ENCODE measurements at regions not wholly inside any gene's neighbourhood (a gene's known extent, or its start where the extent isn't known, plus 50 kb on each side); places are given as distances from the start of the nearest gene placed in this dataset.
A peak's percentile ranks its signal among the peaks of the same experiment; 100 is the strongest.

DNA sequence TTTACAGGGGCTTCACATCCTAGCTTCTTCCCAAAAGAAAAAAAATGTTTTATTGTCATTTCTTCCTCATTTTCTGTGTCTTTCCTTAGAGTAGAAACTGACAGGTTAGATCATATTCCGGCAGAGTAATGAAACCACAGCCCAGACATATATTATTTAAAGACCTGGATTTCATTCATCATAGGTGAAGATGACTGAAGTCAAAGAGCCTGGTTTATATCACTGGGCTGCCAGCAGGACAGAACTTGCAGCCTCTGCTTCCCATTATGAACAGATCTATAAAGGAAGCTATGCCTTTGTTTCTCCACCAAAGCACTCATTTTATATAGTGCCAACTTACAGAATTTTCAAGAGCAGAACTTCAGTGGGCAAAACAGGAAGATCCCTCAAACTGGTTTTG is 137.9 kb downstream of the METTL4 start:
- ChIA-PET POLR2A (no interaction called here), CTCF (no interaction called here)
- no peak for DNase-seq
- H3K9me3 ChIP-seq (ENCODE audit: control extremely low read depth in 1 of 5, control insufficient read depth in 4 of 5, insufficient read depth in 2 of 5, low read depth in 1 of 5, low read length in 4 of 5), result peaks cover 0 to 6% (median 4%) of the 10 kb centered on the region in 5 experiments
- no CpG with 5 or more reads among the region's 1 CpG for WGBS (ENCODE audit: insufficient coverage)
- H3K4me3 ChIP-seq (ENCODE audit: control insufficient read depth in 1 of 7, extremely low read depth in 1 of 7, insufficient read depth in 4 of 7, low read depth in 2 of 7, low read length in 6 of 7), result no peak overlapping the region
- H3K27ac ChIP-seq (ENCODE audit: insufficient read depth in 1 of 2, low read depth in 1 of 2, low read length in 2 of 2, poor library complexity in 1 of 2, severe bottlenecking in 2 of 2), result no peak overlapping the region
- no peaks in the 10 kb centered on the region for H3K4me1 ChIP-seq (ENCODE audit: control extremely low read depth in 1 of 4, control insufficient read depth in 4 of 4, insufficient read depth in 4 of 4, low read length in 3 of 4)
- no peaks in the 10 kb centered on the region for H3K36me3 ChIP-seq (ENCODE audit: control insufficient read depth in 4 of 4, insufficient read depth in 4 of 4, low read length in 3 of 4)
- H3K27me3 ChIP-seq (replicated peaks in 2 of 5; ENCODE audit: control insufficient read depth in 4 of 5, insufficient read depth in 5 of 5, low read length in 4 of 5), result no peaks in the 10 kb centered on the region

DNA sequence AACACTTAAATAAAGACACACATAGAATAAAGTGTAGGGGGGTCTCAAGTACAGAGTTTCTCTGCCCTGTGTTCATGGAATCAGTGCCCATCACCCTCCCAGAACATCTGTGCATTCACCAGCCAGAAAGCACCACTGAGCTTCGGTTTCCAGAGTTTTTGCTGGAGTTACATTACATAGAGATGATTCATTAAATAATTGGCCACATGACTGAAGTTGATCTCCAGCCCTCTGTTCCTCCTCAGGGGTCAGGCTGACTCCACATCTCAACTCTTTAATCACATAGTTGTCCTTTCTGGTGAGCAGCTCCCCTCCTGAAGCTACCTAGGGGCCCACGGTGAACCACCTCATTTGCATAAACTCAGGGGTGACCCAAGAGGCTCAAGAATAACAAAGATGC is 129.8 kb downstream of the METTL4 start:
- ChIA-PET CTCF (no interaction called here), POLR2A (no interaction called here)
- no peaks in the 10 kb centered on the region for H3K36me3 ChIP-seq (ENCODE audit: control insufficient read depth in 4 of 4, insufficient read depth in 4 of 4, low read length in 3 of 4)
- H3K27me3 ChIP-seq (replicated peaks in 2 of 5; ENCODE audit: control insufficient read depth in 4 of 5, insufficient read depth in 5 of 5, low read length in 4 of 5), result no peaks in the 10 kb centered on the region
- no peak for DNase-seq
- no peak overlapping the region for H3K27ac ChIP-seq (ENCODE audit: insufficient read depth in 1 of 2, low read depth in 1 of 2, low read length in 2 of 2, poor library complexity in 1 of 2, severe bottlenecking in 2 of 2)
- peaks cover 0 to 5% (median 0%) of the 10 kb centered on the region in 5 experiments for H3K9me3 ChIP-seq (ENCODE audit: control extremely low read depth in 1 of 5, control insufficient read depth in 4 of 5, insufficient read depth in 2 of 5, low read depth in 1 of 5, low read length in 4 of 5)
- WGBS (ENCODE audit: insufficient coverage), result 100% methylated on average over 1 of the region's 2 CpGs
- H3K4me3 ChIP-seq (ENCODE audit: control insufficient read depth in 1 of 7, extremely low read depth in 1 of 7, insufficient read depth in 4 of 7, low read depth in 2 of 7, low read length in 6 of 7), result no peak overlapping the region
- H3K4me1 ChIP-seq (ENCODE audit: control extremely low read depth in 1 of 4, control insufficient read depth in 4 of 4, insufficient read depth in 4 of 4, low read length in 3 of 4), result peaks cover 0 to 7% (median 0%) of the 10 kb centered on the region in 4 experiments

DNA sequence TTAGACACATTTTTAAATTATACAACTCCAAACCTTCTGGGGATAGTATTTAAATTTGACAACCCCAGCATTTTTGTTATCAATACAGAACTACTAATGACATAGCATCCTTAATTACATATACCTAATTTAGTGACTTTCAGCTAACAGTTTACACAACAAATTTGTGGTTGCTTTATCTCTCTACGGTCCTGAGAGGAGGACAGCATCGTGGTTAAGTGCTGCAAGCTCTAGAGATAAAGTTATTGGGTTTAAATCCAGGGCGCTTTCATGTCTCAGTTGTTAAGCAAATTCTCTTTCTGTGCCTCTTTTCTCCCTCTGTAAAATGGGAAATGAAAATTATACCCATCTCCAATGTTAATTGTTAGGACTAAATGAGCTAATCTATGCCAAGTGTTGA is 129.3 kb downstream of the METTL4 start:
- ChIA-PET POLR2A (no interaction called here), CTCF (interaction anchor here (0.9 kb wide), 1 partner anchor 14 kb away, joined by 3 read pairs; no protein-coding TSS in a partner anchor)
- WGBS (ENCODE audit: insufficient coverage), result 57% methylated on average over 3 of the region's 3 CpGs
- peaks cover 0 to 5% (median 0%) of the 10 kb centered on the region in 5 experiments for H3K9me3 ChIP-seq (ENCODE audit: control extremely low read depth in 1 of 5, control insufficient read depth in 4 of 5, insufficient read depth in 2 of 5, low read depth in 1 of 5, low read length in 4 of 5)
- no peak overlapping the region for H3K27ac ChIP-seq (ENCODE audit: insufficient read depth in 1 of 2, low read depth in 1 of 2, low read length in 2 of 2, poor library complexity in 1 of 2, severe bottlenecking in 2 of 2)
- H3K4me3 ChIP-seq (ENCODE audit: control insufficient read depth in 1 of 7, extremely low read depth in 1 of 7, insufficient read depth in 4 of 7, low read depth in 2 of 7, low read length in 6 of 7), result no peak overlapping the region
- peaks cover 0 to 7% (median 0%) of the 10 kb centered on the region in 4 experiments for H3K4me1 ChIP-seq (ENCODE audit: control extremely low read depth in 1 of 4, control insufficient read depth in 4 of 4, insufficient read depth in 4 of 4, low read length in 3 of 4)
- H3K36me3 ChIP-seq (ENCODE audit: control insufficient read depth in 4 of 4, insufficient read depth in 4 of 4, low read length in 3 of 4), result no peaks in the 10 kb centered on the region
- no peaks in the 10 kb centered on the region for H3K27me3 ChIP-seq (replicated peaks in 2 of 5; ENCODE audit: control insufficient read depth in 4 of 5, insufficient read depth in 5 of 5, low read length in 4 of 5)
- no peak for DNase-seq

DNA sequence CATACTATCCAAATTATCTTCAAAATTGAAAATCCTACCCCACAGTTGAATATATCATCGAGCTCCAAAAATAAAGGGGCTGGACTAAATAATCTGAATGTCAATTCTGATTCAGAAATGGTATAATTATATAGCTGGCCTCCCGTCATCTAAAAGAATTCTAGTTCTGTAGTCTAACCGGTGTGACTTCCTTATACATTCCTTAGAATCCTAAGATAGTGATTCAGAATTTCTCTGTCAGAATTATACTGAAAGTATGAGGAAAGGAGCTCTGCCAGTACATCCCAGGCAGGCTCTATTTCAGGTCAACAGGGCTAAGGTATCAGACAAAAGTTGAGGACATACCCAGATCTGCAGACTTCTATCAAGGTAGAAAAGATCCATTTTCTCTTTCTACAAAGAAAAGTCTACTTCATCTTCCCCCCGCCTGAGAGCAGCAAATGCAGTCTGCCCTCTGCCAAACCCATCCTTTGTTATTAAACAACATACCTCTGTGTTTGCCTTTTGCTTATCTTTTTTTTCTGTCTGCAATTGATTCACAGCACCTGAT is 128.5 kb downstream of the METTL4 start:
- Histone ChIP-seq H3K36me3 (ENCODE audit: control insufficient read depth in 4 of 4, insufficient read depth in 4 of 4, low read length in 3 of 4) (no peaks in the 10 kb centered on the region), H3K4me1 (ENCODE audit: control extremely low read depth in 1 of 4, control insufficient read depth in 4 of 4, insufficient read depth in 4 of 4, low read length in 3 of 4) (peaks cover 0 to 7% (median 0%) of the 10 kb centered on the region in 4 experiments), H3K27ac (ENCODE audit: insufficient read depth in 1 of 2, low read depth in 1 of 2, low read length in 2 of 2, poor library complexity in 1 of 2, severe bottlenecking in 2 of 2) (no peak overlapping the region), H3K27me3 (replicated peaks in 2 of 5; ENCODE audit: control insufficient read depth in 4 of 5, insufficient read depth in 5 of 5, low read length in 4 of 5) (no peaks in the 10 kb centered on the region), H3K4me3 (ENCODE audit: control insufficient read depth in 1 of 7, extremely low read depth in 1 of 7, insufficient read depth in 4 of 7, low read depth in 2 of 7, low read length in 6 of 7) (no peak overlapping the region), H3K9me3 (ENCODE audit: control extremely low read depth in 1 of 5, control insufficient read depth in 4 of 5, insufficient read depth in 2 of 5, low read depth in 1 of 5, low read length in 4 of 5) (peaks cover 0 to 5% (median 0%) of the 10 kb centered on the region in 5 experiments)
- DNase-seq, result no peak
- CTCF ChIA-PET, result interaction anchor here (0.9 kb wide), 1 partner anchor 13 kb away, joined by 3 read pairs; no protein-coding TSS in a partner anchor
- POLR2A ChIA-PET, result no interaction called here
- WGBS (ENCODE audit: insufficient coverage), result 88% methylated on average over 1 of the region's 4 CpGs

DNA sequence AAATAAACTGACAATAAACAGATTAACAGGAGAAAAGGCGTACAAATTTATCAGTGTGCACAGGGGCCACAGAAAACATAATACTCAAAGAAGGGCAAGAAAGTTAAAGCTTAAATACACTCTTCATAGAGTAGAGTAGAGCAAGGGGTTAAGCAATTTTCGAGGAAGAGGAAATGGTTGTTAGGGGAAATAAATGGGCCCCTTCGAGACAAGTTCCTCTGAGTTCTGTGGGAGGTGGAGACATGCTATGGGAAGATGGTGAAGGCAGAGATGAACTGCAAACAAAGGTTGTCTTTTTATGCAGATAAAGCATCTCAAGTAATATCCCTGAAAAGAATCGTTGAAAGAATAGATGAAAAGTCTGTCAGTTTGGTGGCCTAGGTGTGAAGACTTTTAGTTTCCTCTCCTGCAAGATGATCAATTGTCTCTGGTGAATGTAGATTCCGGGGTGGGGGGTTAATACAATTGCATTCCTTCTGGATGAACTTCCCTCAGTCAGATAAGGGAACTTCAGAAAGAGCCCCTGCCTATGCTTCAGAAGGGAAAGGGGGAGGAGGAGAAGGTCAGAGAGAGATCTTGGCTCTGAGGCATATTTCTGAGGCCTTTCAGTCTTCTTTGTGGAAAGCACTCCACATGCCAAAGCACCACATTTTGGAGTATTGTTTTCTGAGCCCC is 127.0 kb downstream of the METTL4 start:
- Histone ChIP-seq H3K36me3 (ENCODE audit: control insufficient read depth in 4 of 4, insufficient read depth in 4 of 4, low read length in 3 of 4) (no peaks in the 10 kb centered on the region), H3K9me3 (ENCODE audit: control extremely low read depth in 1 of 5, control insufficient read depth in 4 of 5, insufficient read depth in 2 of 5, low read depth in 1 of 5, low read length in 4 of 5) (peaks cover 0 to 5% (median 1%) of the 10 kb centered on the region in 5 experiments), H3K4me1 (ENCODE audit: control extremely low read depth in 1 of 4, control insufficient read depth in 4 of 4, insufficient read depth in 4 of 4, low read length in 3 of 4) (peaks cover 0 to 7% (median 0%) of the 10 kb centered on the region in 4 experiments), H3K27ac (ENCODE audit: insufficient read depth in 1 of 2, low read depth in 1 of 2, low read length in 2 of 2, poor library complexity in 1 of 2, severe bottlenecking in 2 of 2) (no peak overlapping the region), H3K4me3 (ENCODE audit: control insufficient read depth in 1 of 7, extremely low read depth in 1 of 7, insufficient read depth in 4 of 7, low read depth in 2 of 7, low read length in 6 of 7) (no peak overlapping the region), H3K27me3 (replicated peaks in 2 of 5; ENCODE audit: control insufficient read depth in 4 of 5, insufficient read depth in 5 of 5, low read length in 4 of 5) (no peaks in the 10 kb centered on the region)
- POLR2A ChIA-PET, result no interaction called here
- DNase-seq, result no peak
- CTCF ChIA-PET, result interaction anchor here (0.8 kb wide), 1 partner anchor 25 kb away, joined by 4 read pairs; no protein-coding TSS in a partner anchor
- WGBS (ENCODE audit: insufficient coverage), result 35% methylated on average over 3 of the region's 5 CpGs

DNA sequence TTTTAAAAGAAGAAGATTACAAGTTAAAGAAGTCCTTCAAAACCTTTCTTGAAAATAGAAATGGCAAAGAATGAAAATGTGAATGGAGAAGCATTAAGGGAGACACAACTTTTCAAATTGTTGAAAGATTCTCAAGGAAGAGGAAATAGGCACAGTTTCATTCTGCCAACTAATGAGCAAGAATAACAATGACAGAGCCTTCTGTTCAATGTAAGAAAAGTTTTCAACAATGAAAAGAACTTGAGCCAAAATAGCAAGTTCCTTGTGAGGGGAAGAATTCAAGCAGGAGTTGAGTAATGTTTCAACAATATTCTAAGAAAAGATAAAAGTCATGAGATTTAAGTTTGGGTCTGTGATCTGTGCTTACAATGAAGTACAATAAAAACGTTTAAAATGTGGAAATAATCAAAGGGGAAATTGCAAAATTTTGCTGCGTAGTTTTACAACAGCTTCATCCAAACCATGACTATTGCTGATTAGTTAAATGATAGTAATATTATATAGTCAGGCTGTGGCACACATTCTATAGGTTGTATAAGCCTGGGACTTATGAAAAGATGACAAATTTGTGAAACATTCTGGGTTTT is 122.6 kb downstream of the METTL4 start:
- ChIA-PET POLR2A (no interaction called here), CTCF (no interaction called here)
- DNase-seq, result peak in 1 of 3 donors; percentile 1
- Histone ChIP-seq H3K4me3 (ENCODE audit: control insufficient read depth in 1 of 7, extremely low read depth in 1 of 7, insufficient read depth in 4 of 7, low read depth in 2 of 7, low read length in 6 of 7) (no peak overlapping the region), H3K4me1 (ENCODE audit: control extremely low read depth in 1 of 4, control insufficient read depth in 4 of 4, insufficient read depth in 4 of 4, low read length in 3 of 4) (peaks cover 0 to 7% (median 0%) of the 10 kb centered on the region in 4 experiments), H3K36me3 (ENCODE audit: control insufficient read depth in 4 of 4, insufficient read depth in 4 of 4, low read length in 3 of 4) (no peaks in the 10 kb centered on the region), H3K9me3 (ENCODE audit: control extremely low read depth in 1 of 5, control insufficient read depth in 4 of 5, insufficient read depth in 2 of 5, low read depth in 1 of 5, low read length in 4 of 5) (peaks cover 0 to 1% (median 0%) of the 10 kb centered on the region in 5 experiments), H3K27ac (ENCODE audit: insufficient read depth in 1 of 2, low read depth in 1 of 2, low read length in 2 of 2, poor library complexity in 1 of 2, severe bottlenecking in 2 of 2) (no peak overlapping the region), H3K27me3 (replicated peaks in 2 of 5; ENCODE audit: control insufficient read depth in 4 of 5, insufficient read depth in 5 of 5, low read length in 4 of 5) (no peaks in the 10 kb centered on the region)
- 67% methylated on average over 2 of the region's 2 CpGs for WGBS (ENCODE audit: insufficient coverage)

DNA sequence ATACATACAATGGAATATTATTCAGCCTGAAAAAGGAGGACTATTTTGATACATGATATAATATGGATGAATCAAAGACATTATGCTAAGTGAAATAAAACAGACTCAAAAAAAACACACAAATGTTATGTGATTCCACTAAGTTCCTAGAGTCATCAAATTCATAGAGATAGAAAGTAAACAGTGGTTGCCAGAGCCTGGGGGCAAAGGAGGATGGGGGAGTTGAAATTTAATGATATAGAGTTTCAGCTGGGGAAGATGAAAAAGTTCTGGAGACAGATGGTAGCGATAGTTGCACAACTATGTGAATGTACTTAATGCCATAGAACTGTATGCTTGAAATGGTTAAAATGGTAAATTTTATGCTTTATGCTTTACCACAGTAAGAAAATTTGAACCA is 119.7 kb downstream of the METTL4 start:
- Histone ChIP-seq H3K36me3 (ENCODE audit: control insufficient read depth in 4 of 4, insufficient read depth in 4 of 4, low read length in 3 of 4) (no peaks in the 10 kb centered on the region), H3K27me3 (replicated peaks in 2 of 5; ENCODE audit: control insufficient read depth in 4 of 5, insufficient read depth in 5 of 5, low read length in 4 of 5) (no peaks in the 10 kb centered on the region), H3K9me3 (ENCODE audit: control extremely low read depth in 1 of 5, control insufficient read depth in 4 of 5, insufficient read depth in 2 of 5, low read depth in 1 of 5, low read length in 4 of 5) (peaks cover 0 to 1% (median 0%) of the 10 kb centered on the region in 5 experiments), H3K27ac (ENCODE audit: insufficient read depth in 1 of 2, low read depth in 1 of 2, low read length in 2 of 2, poor library complexity in 1 of 2, severe bottlenecking in 2 of 2) (no peak overlapping the region), H3K4me3 (ENCODE audit: control insufficient read depth in 1 of 7, extremely low read depth in 1 of 7, insufficient read depth in 4 of 7, low read depth in 2 of 7, low read length in 6 of 7) (no peak overlapping the region), H3K4me1 (ENCODE audit: control extremely low read depth in 1 of 4, control insufficient read depth in 4 of 4, insufficient read depth in 4 of 4, low read length in 3 of 4) (no peaks in the 10 kb centered on the region)
- ChIA-PET CTCF (no interaction called here), POLR2A (no interaction called here)
- DNase-seq, result no peak
- 100% methylated on average over 1 of the region's 1 CpG for WGBS (ENCODE audit: insufficient coverage)
